ENCODE measurements at regions not wholly inside any gene's neighbourhood (a gene's known extent, or its start where the extent isn't known, plus 50 kb on each side); places are given as distances from the start of the nearest gene placed in this dataset.

GRCh38 chr14:106578481-106578880 lies 1052.1 kb downstream of the TMEM121 start (continued):
- TF ChIP-seq ZNF462 (CRISPR knock-in tag; IDR thresholded peaks at IDR 0.05) (no peak), NANOG (IDR thresholded peaks at IDR 0.05; ENCODE audit: borderline replicate concordance) (no peak)

- no peak overlapping the region for H3K27ac Mint-ChIP-seq
- Histone ChIP-seq H3K4me1 (ENCODE audit: insufficient read depth) (no peaks in the 10 kb centered on the region), H2AFZ (no peak overlapping the region), H3K4me2 (no peak overlapping the region), H3K9me2 (ENCODE audit: insufficient read depth) (no peaks in the 10 kb centered on the region), H3F3A (replicated peaks; ENCODE audit: low read depth) (no peaks in the 10 kb centered on the region), H3K4me3 (no peak overlapping the region), H3K27ac (ENCODE audit: low read depth) (no peak overlapping the region), H4K20me1 (replicated peaks; ENCODE audit: insufficient read depth) (no peaks in the 10 kb centered on the region), H3K36me3 (ENCODE audit: insufficient read depth) (no peaks in the 10 kb centered on the region), H3K79me2 (replicated peaks; ENCODE audit: insufficient read depth) (no peaks in the 10 kb centered on the region), H3K27me3 (ENCODE audit: insufficient read depth) (no peaks in the 10 kb centered on the region)
- no peaks in the 10 kb centered on the region for H3K4me1 Mint-ChIP-seq
- H3K4me3 Mint-ChIP-seq, result no peak overlapping the region
- H3K27me3 Mint-ChIP-seq (ENCODE audit: insufficient read depth, low read depth, poor library complexity), result peaks cover 2% of the 10 kb centered on the region
- DNase-seq (ENCODE audit: low spot score) (no peak), ATAC-seq (no peak)
- H3K36me3 Mint-ChIP-seq (ENCODE audit: low read depth), result peaks cover 38% of the 10 kb centered on the region
- peaks cover 100% of the 10 kb centered on the region for H3K9me3 Mint-ChIP-seq
- TF ChIP-seq REST (IDR thresholded peaks at IDR 0.05; ENCODE audit: unreplicated experiment) (no peak), CTCF (conservative IDR thresholded peaks at IDR 0.05; ENCODE audit: low read depth in 2 of 2) (no peak), ZNF331 (CRISPR knock-in tag; IDR thresholded peaks at IDR 0.05; ENCODE audit: low read depth) (no peak), EZH2phosphoT487 (IDR thresholded peaks at IDR 0.05; ENCODE audit: unreplicated experiment) (no peak), ZNF114 (CRISPR knock-in tag; IDR thresholded peaks at IDR 0.05) (no peak), POLR2AphosphoS5 (IDR thresholded peaks at IDR 0.05; ENCODE audit: low read depth) (no peak), NANOG (IDR thresholded peaks at IDR 0.05; ENCODE audit: borderline replicate concordance) (no peak), STAT1 (IDR thresholded peaks at IDR 0.05; ENCODE audit: unreplicated experiment) (no peak), JUNB (IDR thresholded peaks at IDR 0.05; ENCODE audit: unreplicated experiment) (no peak), EZH2 (IDR thresholded peaks at IDR 0.05; ENCODE audit: low read depth, unreplicated experiment) (no peak)
Measured at GRCh38 chr14:106579084-106579483, 1052.7 kb downstream of the TMEM121 start.
